ENCODE measurements at regions not wholly inside any gene's neighbourhood (a gene's known extent, or its start where the extent isn't known, plus 50 kb on each side); places are given as distances from the start of the nearest gene placed in this dataset.

DNA sequence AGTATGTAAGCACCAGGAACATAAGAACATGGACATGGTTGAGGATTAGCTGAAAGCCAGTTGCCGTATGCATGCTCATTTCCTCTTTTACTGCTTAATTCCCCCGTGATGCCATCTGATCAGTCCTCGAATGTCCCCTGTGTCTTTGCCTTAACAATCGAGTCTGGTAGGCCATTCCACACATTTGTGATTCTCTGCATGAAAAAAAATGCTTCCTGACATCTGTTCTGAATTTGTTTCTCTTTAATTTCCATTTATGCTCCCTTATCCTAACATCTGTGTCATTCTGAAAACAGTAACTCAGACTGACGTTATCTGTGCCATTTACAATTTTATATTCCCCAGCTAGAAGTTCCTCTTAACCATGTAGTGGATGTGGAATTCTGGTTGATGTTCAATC, 158.2 kb upstream of the TOX3 start:
- in situ Hi-C loops (cut with MboI; ENCODE audit: low pct_ligation_motif_present in 1 of 4, low pct_unique_long_range_greater_than_20kb in 1 of 4, low sequenced_read_pairs in 3 of 4) (no loop called here), intact Hi-C loops (cut with DNase I; ENCODE audit: low total_unique reads) (no loop called here)
- 55 to 58% methylated on average over 5 of the region's 5 CpGs for WGBS, 2 donors (ENCODE audit: low coverage in 1 of 2)
- TF ChIP-seq POLR2A (IDR thresholded peaks at IDR 0.05): no peak
- TF ChIP-seq POLR2AphosphoS5 (IDR thresholded peaks at IDR 0.05): no peak
- no peak for TF ChIP-seq CTCF (IDR thresholded peaks at IDR 0.05)
- TF ChIP-seq EP300 (IDR thresholded peaks at IDR 0.05; ENCODE audit: low read depth): no peak
- DNase-seq: no peak
- Histone ChIP-seq H3K27ac (no peak overlapping the region), H3K36me3 (no peaks in the 10 kb centered on the region), H3K4me3 (no peak overlapping the region), H3K9me3 (no peaks in the 10 kb centered on the region), H3K27me3 (no peaks in the 10 kb centered on the region), H3K4me1 (no peaks in the 10 kb centered on the region)

DNA sequence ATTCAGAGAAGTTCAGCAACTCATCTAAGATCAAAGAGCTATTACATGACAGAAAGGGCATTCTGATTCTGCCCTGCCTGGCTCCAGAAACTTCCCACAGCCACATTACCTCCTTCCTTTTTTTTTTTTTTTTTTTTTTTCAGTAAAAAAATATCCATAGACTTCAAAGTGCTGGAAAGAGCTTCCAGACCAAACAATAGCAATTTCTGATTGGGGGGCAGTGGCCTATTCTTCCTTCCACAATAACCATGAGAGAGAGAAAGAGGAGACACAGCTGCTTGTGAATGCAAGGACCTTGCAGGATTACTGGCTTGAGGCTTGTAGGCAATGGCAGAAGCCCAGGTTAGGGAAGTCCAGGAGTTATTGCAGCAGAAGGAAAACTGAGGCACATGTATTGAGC, 151.0 kb upstream of the TOX3 start:
- no peak for TF ChIP-seq CTCF (IDR thresholded peaks at IDR 0.05)
- TF ChIP-seq EP300 (IDR thresholded peaks at IDR 0.05; ENCODE audit: low read depth): no peak
- no peak for TF ChIP-seq POLR2A (IDR thresholded peaks at IDR 0.05)
- no peak for TF ChIP-seq POLR2AphosphoS5 (IDR thresholded peaks at IDR 0.05)
- intact Hi-C loops (cut with DNase I; ENCODE audit: low total_unique reads): no loop called here
- in situ Hi-C loops (cut with MboI; ENCODE audit: low pct_ligation_motif_present in 1 of 4, low pct_unique_long_range_greater_than_20kb in 1 of 4, low sequenced_read_pairs in 3 of 4): no loop called here
- H3K27ac ChIP-seq: no peak overlapping the region
- no peaks in the 10 kb centered on the region for H3K4me1 ChIP-seq
- no peak overlapping the region for H3K4me3 ChIP-seq
- H3K36me3 ChIP-seq: no peaks in the 10 kb centered on the region
- DNase-seq: no peak
- H3K9me3 ChIP-seq: no peaks in the 10 kb centered on the region
- no peaks in the 10 kb centered on the region for H3K27me3 ChIP-seq

DNA sequence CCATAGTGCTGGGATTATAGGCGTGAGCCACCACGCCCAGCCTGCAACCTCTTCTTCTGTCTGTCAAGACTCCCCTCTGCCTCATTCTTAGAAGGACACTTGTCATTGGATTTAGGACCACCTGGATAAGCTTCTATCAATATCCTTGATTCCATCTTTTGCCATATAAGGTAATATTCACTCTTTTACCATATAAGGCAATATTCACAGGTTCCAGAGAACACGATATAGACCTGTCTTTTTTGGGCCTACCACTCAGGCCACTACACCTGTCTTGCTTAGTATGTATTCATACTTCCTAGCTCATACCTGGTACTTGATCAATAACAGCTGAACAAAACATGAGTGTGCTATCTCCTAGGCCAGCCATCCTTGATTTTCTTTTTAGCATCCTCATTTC, 149.2 kb upstream of the TOX3 start:
- Histone ChIP-seq H3K4me1 (no peaks in the 10 kb centered on the region), H3K9me3 (peaks cover 6 to 8% of the 10 kb centered on the region in 2 donors), H3K27me3 (no peaks in the 10 kb centered on the region), H3K4me3 (no peak overlapping the region), H3K27ac (no peak overlapping the region), H3K36me3 (no peaks in the 10 kb centered on the region)
- in situ Hi-C loops (cut with MboI; ENCODE audit: low pct_ligation_motif_present in 1 of 4, low pct_unique_long_range_greater_than_20kb in 1 of 4, low sequenced_read_pairs in 3 of 4) (no loop called here), intact Hi-C loops (cut with DNase I; ENCODE audit: low total_unique reads) (no loop called here)
- WGBS, 2 donors (ENCODE audit: low coverage in 1 of 2): 83 to 96% methylated on average over 1 to 3 of the region's 3 CpGs
- DNase-seq: no peak
- TF ChIP-seq POLR2A (IDR thresholded peaks at IDR 0.05) (no peak), POLR2AphosphoS5 (IDR thresholded peaks at IDR 0.05) (no peak), EP300 (IDR thresholded peaks at IDR 0.05; ENCODE audit: low read depth) (no peak), CTCF (IDR thresholded peaks at IDR 0.05) (no peak)

- TF ChIP-seq CTCF (IDR thresholded peaks at IDR 0.05): no peak
- Histone ChIP-seq H3K27ac (no peak overlapping the region), H3K4me3 (no peak overlapping the region), H3K36me3 (no peaks in the 10 kb centered on the region), H3K9me3 (peaks cover 6 to 20% of the 10 kb centered on the region in 2 donors), H3K4me1 (no peaks in the 10 kb centered on the region), H3K27me3 (no peaks in the 10 kb centered on the region)
- in situ Hi-C loops (cut with MboI; ENCODE audit: low pct_ligation_motif_present in 1 of 4, low pct_unique_long_range_greater_than_20kb in 1 of 4, low sequenced_read_pairs in 3 of 4): no loop called here
- intact Hi-C loops (cut with DNase I; ENCODE audit: low total_unique reads): no loop called here
- 77 to 80% methylated on average over 1 of the region's 1 CpG for WGBS, 2 donors (ENCODE audit: low coverage in 1 of 2)
- DNase-seq: no peak
These were observed 143.5 kb upstream of the TOX3 start for GRCh38 chr16:52690468-52690867.

Data from transverse colon (tissue), 4 donors.